22Rv1 (cell line): ENCODE measurements at regions not wholly inside any gene's neighbourhood (a gene's known extent, or its start where the extent isn't known, plus 50 kb on each side); places are given as distances from the start of the nearest gene placed in this dataset.

ENCODE experiments used
- CTCF ChIP-seq: fragments of 450-650 bp; IDR thresholded peaks from 2 replicates; pipeline ENCODE4 v1.5.1; 2017; ENCODE audit warnings: mild to moderate bottlenecking
- ZFX ChIP-seq: fragments of 450-650 bp; IDR thresholded peaks from 2 replicates; pipeline ENCODE4 v1.6.1; 2017; ENCODE audit warnings: antibody characterized with exemption, borderline replicate concordance

GRCh38 chr10:29106287-29106686 is 182.6 kb upstream of the LYZL1 start:
- TF ChIP-seq CTCF (no peak), ZFX (no peak)
